GM18909 (cell line): ENCODE measurements at regions not wholly inside any gene's neighbourhood (a gene's known extent, or its start where the extent isn't known, plus 50 kb on each side); places are given as distances from the start of the nearest gene placed in this dataset.

Experiments
- ATAC-seq: cut with Tn5 transposase; IDR thresholded peaks from one replicate; pipeline ENCODE4 v1.9.1; 2021; ENCODE audit warnings: mild to moderate bottlenecking; ENCODE audit not compliant: unreplicated experiment, poor library complexity

- no peak for ATAC-seq
These were observed 88.4 kb upstream of the KCNG1 start for GRCh38 chr20:51111290-51111689.

DNA sequence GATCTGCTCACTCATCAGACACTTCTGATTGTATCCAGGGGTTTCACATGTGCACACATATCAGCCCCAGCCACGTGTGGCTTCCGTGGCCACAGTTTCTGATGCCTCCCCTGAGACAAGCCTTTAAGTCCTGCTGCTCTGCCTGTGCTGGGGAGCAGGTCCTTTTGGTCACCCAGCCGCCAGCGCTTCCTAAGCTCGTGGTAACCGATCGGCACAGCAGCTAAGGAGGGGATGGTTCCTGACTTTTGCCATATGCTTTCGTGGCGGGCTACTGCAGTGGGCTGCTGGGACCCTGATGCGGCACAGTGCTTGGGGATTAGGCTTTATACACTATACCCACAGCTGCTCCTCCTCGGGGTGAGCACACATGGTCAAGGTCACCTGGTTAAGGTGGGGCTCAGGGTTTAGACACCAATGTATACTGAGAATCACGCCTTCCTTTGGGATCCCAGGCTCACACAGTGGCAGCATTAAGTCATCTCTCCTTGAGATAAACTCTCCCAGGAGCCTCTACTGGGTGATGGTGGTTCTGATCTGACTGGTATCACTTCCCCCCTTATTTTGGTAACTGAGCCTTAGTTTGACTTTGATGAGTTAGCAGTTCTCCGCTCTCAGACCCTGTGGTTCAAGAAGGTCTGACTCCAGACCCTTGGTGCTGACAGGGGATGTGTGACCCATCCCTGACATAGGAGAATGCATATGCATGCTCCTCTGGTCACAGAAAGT is 85.9 kb upstream of the KCNG1 start:
- ATAC-seq: no peak

- no peak for ATAC-seq
These were observed 83.1 kb upstream of the KCNG1 start for GRCh38 chr20:51106011-51106410.

DNA sequence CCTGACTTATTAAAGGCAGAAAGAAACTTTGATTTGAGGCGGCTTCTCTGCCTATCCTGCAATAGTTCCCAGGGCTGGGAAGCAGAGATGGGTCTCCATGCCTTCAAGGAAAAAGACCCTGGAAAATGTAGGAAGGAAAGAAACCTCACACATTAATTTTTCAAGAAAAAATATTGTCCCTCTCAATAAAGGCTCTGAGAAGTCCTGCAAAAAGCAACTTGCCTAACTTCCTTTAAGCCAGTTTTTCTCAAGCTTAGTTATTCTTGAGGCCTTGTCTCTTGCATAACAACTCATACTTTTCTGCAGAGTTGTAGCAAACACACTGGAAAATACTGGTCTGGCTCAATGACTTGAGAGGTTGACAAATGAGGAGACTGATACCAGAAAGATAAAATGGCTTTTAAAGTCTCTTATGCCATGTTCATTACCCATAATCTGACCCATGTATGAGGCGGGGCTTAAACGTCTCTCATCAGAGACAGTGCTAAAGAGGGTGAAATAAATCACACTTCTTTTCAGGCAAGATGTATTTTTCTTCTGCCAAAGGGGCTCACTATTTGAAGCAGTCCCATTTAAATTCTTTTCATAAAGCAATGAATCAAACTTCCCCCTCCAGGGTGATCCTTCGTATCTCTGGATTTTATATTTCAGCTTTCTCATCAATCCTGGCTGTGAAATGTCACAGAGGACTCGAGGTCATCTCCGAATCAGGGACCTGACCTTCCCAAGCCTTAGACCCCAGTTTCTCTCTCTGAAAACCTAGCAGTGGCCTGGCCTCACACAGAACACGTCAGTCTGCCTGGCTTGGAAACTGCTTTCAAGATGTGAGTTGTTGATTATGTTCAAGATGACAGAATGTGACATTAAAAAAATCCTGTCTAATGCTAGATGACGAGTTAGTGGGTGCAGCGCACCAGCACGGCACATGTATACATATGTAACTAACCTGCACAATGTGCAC is 82.3 kb upstream of the KCNG1 start:
- ATAC-seq: no peak

GRCh38 chr20:51100617-51101016 is 77.7 kb upstream of the KCNG1 start:
- ATAC-seq: no peak

DNA sequence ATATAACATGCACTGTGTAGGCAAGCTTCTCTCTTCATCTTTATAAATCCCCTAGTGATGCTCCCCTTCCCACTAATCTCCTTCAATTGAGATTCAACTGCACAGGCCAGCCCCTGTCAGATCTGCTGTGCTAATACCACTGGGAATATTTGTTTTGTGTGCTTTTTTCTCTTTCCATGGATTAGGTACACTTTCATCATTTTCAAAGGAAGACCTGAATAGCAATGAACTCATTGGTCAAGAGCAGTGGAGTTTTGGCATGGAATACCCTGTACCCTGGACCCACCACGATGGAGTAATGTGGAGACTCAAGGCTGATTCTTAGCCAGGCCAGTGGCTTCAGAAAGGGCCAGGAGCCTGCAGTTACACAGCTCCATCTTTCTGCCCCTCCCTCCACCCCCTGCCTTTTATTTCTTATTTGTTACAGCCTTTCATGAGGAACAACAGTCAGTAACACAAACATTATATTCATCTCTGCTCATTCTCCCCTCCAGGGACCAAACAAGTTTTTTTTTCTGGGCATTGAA is 75.4 kb upstream of the KCNG1 start:
- ATAC-seq: no peak

DNA sequence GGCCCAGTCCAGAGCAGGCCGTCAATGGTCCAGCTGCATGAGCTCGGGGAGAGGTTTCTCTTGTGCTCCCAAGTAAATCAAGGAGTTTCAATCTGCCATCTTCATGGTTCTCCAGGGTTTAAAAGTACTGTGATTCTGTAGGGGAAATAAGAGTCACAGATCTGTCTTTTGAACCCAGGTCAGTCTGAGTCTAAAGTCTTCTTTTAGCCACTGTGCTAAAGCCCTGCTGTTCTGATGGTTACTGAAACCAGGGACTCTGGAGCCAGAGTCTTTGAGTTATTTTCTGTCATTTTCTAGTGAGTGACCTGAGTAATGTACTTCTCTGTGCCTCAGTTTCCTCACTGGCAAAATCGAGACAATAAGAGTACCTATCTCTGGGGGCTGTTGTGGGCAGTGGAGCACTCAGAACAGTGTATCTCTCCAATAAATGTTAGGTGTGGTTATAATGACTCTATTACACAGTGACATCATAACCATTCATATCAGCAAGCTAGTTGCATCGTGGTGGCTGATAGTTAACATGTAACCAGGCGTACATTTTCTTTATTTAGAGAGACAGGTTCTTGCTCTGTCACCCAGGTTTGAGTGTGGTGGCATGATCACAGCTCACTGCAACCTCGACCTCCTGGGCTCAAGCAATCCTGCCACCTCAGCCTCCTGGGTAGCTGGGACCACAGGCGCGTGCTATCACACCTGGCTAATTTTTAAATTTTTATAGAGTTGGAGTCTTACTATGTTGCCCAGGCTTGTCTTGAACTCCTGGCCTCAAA is 74.6 kb upstream of the KCNG1 start:
- no peak for ATAC-seq

DNA sequence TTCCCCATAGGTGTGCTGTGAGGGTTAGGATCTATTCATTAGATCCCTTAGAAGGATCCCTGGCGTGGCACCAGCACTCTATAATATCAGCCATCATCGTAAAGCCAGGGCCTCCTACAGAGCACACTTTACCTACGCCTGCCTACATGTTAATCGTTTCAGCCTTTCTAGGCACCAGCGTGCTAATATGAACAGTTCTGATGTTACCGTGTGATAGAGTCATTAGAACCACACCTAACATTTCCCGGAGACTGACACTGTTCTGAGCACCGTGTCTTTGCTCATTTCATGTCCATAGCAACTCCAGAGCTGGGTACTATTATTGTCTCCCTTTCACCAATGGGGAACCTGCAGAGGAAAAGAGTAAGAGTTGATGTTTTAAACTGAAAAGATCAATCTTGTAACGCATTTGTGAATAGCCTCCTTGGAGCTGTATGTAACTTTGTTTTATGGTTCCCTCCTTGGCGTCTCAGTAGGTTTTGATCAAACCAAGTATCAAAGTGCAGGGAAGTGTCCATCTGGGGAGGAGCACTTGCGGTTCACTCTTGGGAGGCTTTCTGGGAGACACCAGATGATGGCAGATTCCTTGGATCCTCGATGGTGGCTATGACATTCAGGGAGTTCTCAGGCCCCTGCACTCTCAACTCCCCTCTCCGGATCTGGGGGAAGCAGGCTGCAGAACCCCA is 73.8 kb upstream of the KCNG1 start:
- ATAC-seq: no peak

- ATAC-seq: no peak
These were observed 73.0 kb upstream of the KCNG1 start for GRCh38 chr20:51095633-51096521.

GRCh38 chr20:51094221-51094620 is 71.3 kb upstream of the KCNG1 start:
- no peak for ATAC-seq

DNA sequence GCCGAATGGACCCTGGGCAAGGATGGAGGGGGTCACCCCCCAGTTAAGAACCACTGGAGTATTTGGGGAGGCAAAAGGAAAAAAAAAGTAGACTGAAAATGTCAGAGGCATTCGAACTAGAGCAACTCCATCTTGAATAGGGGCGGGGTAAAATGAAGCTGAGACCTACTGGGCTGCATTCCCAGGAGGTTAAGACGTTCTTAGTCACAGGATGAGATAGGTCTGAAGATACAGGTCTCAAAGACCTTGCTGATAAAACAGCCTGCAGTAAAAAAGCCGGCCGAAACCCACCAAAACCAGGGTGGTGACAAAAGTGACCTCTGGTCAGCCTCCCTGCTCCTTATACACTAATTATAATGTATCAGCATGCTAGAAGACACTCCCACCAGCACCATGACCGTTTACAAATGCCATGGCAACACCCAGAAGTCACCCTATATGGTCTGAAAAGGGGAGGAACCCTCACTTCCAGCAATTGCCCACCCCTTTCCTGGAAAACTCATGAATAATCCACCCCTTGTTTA is 70.4 kb upstream of the KCNG1 start:
- no peak for ATAC-seq

DNA sequence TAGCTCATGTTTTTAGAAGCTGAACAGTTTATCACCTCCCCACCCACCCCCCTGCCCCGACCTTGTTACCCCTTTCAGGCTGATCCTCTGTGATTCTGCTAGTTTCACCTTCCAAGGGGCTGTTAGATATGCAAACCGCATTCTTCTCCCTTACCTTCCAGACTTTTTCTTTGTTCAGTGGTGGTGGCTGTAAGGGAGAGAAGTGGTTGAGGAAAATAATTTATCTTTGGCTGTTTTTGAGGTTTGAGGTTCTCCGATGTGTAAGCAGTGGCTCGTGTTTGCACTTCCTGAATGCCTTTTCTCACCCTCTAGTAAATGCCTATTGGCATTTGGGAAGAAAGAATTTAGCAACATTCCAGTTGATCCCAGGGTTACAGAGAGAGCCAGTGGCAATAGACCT is 69.4 kb upstream of the KCNG1 start:
- no peak for ATAC-seq

- no peak for ATAC-seq
These were observed 68.7 kb upstream of the KCNG1 start for GRCh38 chr20:51091406-51092195.

GRCh38 chr20:51089840-51090239 is 66.9 kb upstream of the KCNG1 start:
- ATAC-seq: no peak

DNA sequence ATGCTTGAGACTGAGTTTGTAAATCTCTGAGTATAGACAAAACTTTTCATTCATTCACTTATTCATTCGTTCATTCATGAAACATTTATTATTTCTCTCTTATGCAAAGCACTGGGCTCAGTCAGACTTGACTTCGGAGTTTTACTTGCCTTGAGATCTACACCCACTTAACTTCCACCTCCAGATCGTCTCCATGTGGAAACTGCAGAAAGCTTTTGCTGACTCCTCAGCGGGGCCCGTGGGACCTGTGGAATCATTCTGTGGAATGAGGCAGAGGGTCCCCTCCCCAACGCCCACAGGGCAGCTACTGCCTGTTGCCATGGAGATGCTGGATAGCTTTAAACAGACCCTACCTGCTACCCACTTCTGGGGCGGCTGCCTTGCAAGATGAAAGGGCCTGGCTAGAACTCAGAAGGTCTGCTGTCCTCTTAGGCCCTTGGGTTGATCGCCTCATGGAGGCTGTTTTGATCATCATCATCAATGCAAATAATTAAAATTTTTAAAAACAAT is 66.4 kb upstream of the KCNG1 start:
- no peak for ATAC-seq

DNA sequence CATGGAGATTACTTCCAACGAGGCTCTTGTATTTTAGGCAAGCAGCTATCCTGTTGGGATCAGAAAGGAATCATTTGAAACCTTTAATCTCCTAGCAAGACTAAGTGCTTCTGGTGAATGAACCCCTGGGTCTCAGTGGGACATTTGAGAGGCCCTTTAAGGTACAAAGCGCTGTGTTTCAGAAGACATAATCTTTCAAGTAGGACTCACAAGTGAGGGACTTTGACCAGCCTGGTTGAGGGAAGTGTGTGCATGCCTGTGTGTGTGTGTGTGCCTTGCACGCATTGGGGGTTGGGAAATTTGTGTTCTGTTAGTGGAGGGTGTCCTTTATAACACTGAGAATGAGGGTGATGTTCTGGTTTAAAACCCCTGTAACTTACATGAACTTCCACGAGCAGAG is 64.4 kb upstream of the KCNG1 start:
- no peak for ATAC-seq

GRCh38 chr20:51085769-51086168 is 62.9 kb upstream of the KCNG1 start:
- ATAC-seq: no peak
